A673 (cell line): ENCODE measurements at regions not wholly inside any gene's neighbourhood (a gene's known extent, or its start where the extent isn't known, plus 50 kb on each side); places are given as distances from the start of the nearest gene placed in this dataset.

ENCODE experiments used
- BruUV-seq: library from RNA; stranded (reverse); fragments of 400-500 nt; replicated peaks from 2 replicates; lab custom pipeline; 2021; lab: Mats Ljungman, UMichigan
- CTCF ChIA-PET: fragments of 300-600 bp; sonication (Branson Sonifier 250); formaldehyde crosslinking; loops from one replicate; lab custom pipeline; 2022; ENCODE audit warnings: antibody characterized with exemption; lab: Charles Lee
- POLR2A ChIA-PET: fragments of 300-600 bp; sonication (Branson Sonifier 250); formaldehyde crosslinking; loops from one replicate; lab custom pipeline; 2022; ENCODE audit warnings: antibody characterized with exemption; ENCODE audit not compliant: low non-redundant PET; lab: Charles Lee
- DNase-seq: peaks from one replicate; pipeline ENCODE4 v3.0.0-alpha.2; 2015; ENCODE audit warnings: low spot score
- H3K27ac ChIP-seq: fragments of 200-600 bp; sonication (generic); 2 replicates; pipeline ENCODE4 v1.5.1; 2016; ENCODE audit warnings: mixed run types, low read depth, mild to moderate bottlenecking, mixed read lengths, antibody characterized with exemption, low read length; ENCODE audit not compliant: poor library complexity, severe bottlenecking
- H3K27me3 ChIP-seq: fragments of 200-600 bp; sonication (generic); replicated peaks from 2 replicates; pipeline ENCODE4 v1.6.1; 2017; ENCODE audit warnings: mixed run types, low read depth, mild to moderate bottlenecking, mixed read lengths, antibody characterized with exemption, low read length; ENCODE audit not compliant: insufficient read depth, poor library complexity
- H3K36me3 ChIP-seq: fragments of 200-600 bp; sonication (generic); 2 replicates; pipeline ENCODE4 v1.6.1; 2016; ENCODE audit warnings: mixed run types, mild to moderate bottlenecking, mixed read lengths, antibody characterized with exemption, low read length; ENCODE audit not compliant: insufficient read depth, poor library complexity, severe bottlenecking
- H3K4me1 ChIP-seq: fragments of 200-600 bp; sonication (generic); 2 replicates; pipeline ENCODE4 v1.6.1; 2017; ENCODE audit warnings: mixed run types, mild to moderate bottlenecking, mixed read lengths, antibody characterized with exemption, low read length; ENCODE audit not compliant: insufficient read depth, poor library complexity, severe bottlenecking
- H3K4me3 ChIP-seq: fragments of 200-600 bp; sonication (generic); 2 replicates; pipeline ENCODE4 v1.5.1; 2016; ENCODE audit warnings: low read depth, mixed run types, mild to moderate bottlenecking, mixed read lengths, low read length; ENCODE audit not compliant: poor library complexity, severe bottlenecking
- H3K9me3 ChIP-seq: fragments of 200-600 bp; sonication (generic); 2 replicates; pipeline ENCODE4 v1.6.1; 2016; ENCODE audit warnings: mixed run types, low read depth, mild to moderate bottlenecking, mixed read lengths, antibody characterized with exemption, low read length; ENCODE audit not compliant: poor library complexity, severe bottlenecking
- CTCF ChIP-seq: fragments of 300-800, 200-600 bp; sonication (generic); conservative IDR thresholded peaks from 2 replicates; pipeline ENCODE4 v1.5.1; 2017; ENCODE audit warnings: low read depth, mild to moderate bottlenecking, antibody characterized with exemption, low read length, moderate library complexity, mixed read lengths
- EZH2 ChIP-seq: fragments of 200-600 bp; sonication (generic); IDR thresholded peaks from 2 replicates; pipeline ENCODE4 v1.6.1; 2017; ENCODE audit warnings: borderline replicate concordance, low read depth, mild to moderate bottlenecking, mixed read lengths, antibody characterized with exemption, low read length; ENCODE audit not compliant: poor library complexity, severe bottlenecking
- intact Hi-C: fragments of 100-400 bp; cut with micrococcal nuclease; formaldehyde crosslinking; loops from one replicate; pipeline ENCODE4 v1.10.0; 2022; ENCODE audit not compliant: unreplicated experiment

- H3K27ac ChIP-seq, result no peak overlapping the region
- no peaks in the 10 kb centered on the region for H3K36me3 ChIP-seq
- no peak for TF ChIP-seq CTCF
- TF ChIP-seq EZH2, result no peak
- no peaks in the 10 kb centered on the region for H3K9me3 ChIP-seq
- DNase-seq, result no peak
- no TSS peak for BruUV-seq
- intact Hi-C loops, result no loop called here
- H3K4me3 ChIP-seq, result no peak overlapping the region
- no peaks in the 10 kb centered on the region for H3K27me3 ChIP-seq
- POLR2A ChIA-PET, result no interaction called here
- H3K4me1 ChIP-seq, result no peaks in the 10 kb centered on the region
- CTCF ChIA-PET, result no interaction called here
These were observed 606.5 kb downstream of the CPS1 start for GRCh38 chr2:211162911-211163310.

DNA sequence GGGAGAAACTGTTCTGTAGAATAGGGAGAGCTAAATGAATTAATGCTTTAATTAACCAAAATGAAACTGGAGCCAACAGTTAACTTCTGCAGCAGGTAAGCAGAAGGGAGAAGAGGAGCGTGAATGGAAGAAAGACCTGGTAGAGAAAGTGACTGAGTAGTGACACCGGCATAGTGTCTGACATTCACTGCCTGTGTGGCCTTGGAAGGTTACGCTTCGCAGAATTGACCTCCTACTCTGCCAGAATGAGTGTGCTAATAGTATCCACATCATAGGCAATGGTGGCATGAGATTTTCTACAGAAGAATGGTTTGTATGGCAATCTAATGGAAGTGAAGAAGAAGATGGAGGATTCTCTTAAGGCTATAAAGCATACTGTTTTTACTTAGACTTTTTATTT is 614.4 kb downstream of the CPS1 start:
- intact Hi-C loops, result no loop called here
- Histone ChIP-seq H3K4me3 (no peak overlapping the region), H3K27ac (no peak overlapping the region), H3K4me1 (no peaks in the 10 kb centered on the region), H3K9me3 (no peaks in the 10 kb centered on the region), H3K36me3 (no peaks in the 10 kb centered on the region), H3K27me3 (no peaks in the 10 kb centered on the region)
- BruUV-seq, result no TSS peak
- POLR2A ChIA-PET, result no interaction called here
- DNase-seq, result no peak
- TF ChIP-seq CTCF (no peak), EZH2 (no peak)
- CTCF ChIA-PET, result no interaction called here

DNA sequence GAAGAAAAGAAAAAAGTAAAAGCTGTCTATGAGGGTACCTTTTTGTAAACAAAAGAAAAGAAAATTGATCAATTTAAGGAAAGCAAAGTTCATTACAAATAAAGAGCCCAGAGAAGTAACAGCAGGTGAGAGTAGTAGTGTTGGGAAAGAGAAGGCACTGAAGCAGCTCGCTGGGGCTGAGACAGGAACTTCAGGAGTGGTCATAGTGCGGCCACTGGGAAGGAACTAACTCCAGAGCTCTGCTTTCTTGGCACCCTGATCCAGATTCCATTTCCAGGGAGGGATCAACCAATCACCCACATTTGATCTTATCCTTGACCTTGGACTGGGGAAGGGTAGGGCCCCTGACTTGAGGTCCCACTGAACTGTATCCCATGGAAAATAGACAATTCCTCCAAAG is 617.6 kb downstream of the CPS1 start:
- H3K27ac ChIP-seq, result no peak overlapping the region
- H3K36me3 ChIP-seq, result no peaks in the 10 kb centered on the region
- H3K4me1 ChIP-seq, result peaks cover 4% of the 10 kb centered on the region
- DNase-seq, result no peak
- H3K4me3 ChIP-seq, result no peak overlapping the region
- BruUV-seq, result no TSS peak
- no peaks in the 10 kb centered on the region for H3K9me3 ChIP-seq
- H3K27me3 ChIP-seq, result no peaks in the 10 kb centered on the region
- ChIA-PET CTCF (no interaction called here), POLR2A (no interaction called here)
- no peak for TF ChIP-seq CTCF
- TF ChIP-seq EZH2, result no peak
- intact Hi-C loops, result no loop called here
